ENCODE measurements at regions not wholly inside any gene's neighbourhood (a gene's known extent, or its start where the extent isn't known, plus 50 kb on each side); places are given as distances from the start of the nearest gene placed in this dataset.

GRCh38 chr2:81876624-81877023, 1572.1 kb upstream of the LRRTM1 start (continued):
- no peak for TF ChIP-seq TRIM25 (IDR thresholded peaks at IDR 0.05; ENCODE audit: borderline replicate concordance)
- no peak for TF ChIP-seq TFAP4 (CRISPR knock-in tag; IDR thresholded peaks at IDR 0.05; ENCODE audit: borderline replicate concordance)
- no peak for TF ChIP-seq PRPF4 (IDR thresholded peaks at IDR 0.05; ENCODE audit: insufficient read depth, low read depth, low read length, poor library complexity, severe bottlenecking)

- H3K4me2 ChIP-seq (ENCODE audit: insufficient read depth, low read length): no peak overlapping the region
- BruUV-seq (replicated peaks): no TSS peak
- no peaks in the 10 kb centered on the region for H3K27me3 ChIP-seq (ENCODE audit: control insufficient read depth in 2 of 2, insufficient read depth in 2 of 2, low read length in 2 of 2)
- no peak for DNase-seq (ENCODE audit: extremely low read depth in 1 of 4, low spot score in 3 of 4)
- no peaks in the 10 kb centered on the region for H4K20me1 ChIP-seq (replicated peaks; ENCODE audit: control insufficient read depth, insufficient read depth, low read length)
- POLR2A ChIA-PET: no interaction called here
- H3K4me1 ChIP-seq (replicated peaks in 1 of 2; ENCODE audit: control insufficient read depth in 2 of 2, insufficient read depth in 2 of 2, low read length in 2 of 2): no peaks in the 10 kb centered on the region
- intact Hi-C loops (cut with micrococcal nuclease) (no loop called here), in situ Hi-C loops (cut with MboI) (no loop called here)
- CTCF ChIA-PET (ENCODE audit: low intra/inter-chr PET ratio): no interaction called here
- no peak overlapping the region for H3K9ac ChIP-seq (ENCODE audit: insufficient read depth in 1 of 2, low read depth in 2 of 2, low read length in 2 of 2)
- H3K4me3 ChIP-seq: no peak overlapping the region
- H3K9me3 ChIP-seq (replicated peaks; ENCODE audit: control insufficient read depth, insufficient read depth, low read depth, low read length): no peaks in the 10 kb centered on the region
- no peak for FAIRE-seq
- H3K36me3 ChIP-seq (ENCODE audit: control insufficient read depth, insufficient read depth, low read length): no peaks in the 10 kb centered on the region
- no peaks in the 10 kb centered on the region for H3K79me2 ChIP-seq (ENCODE audit: control insufficient read depth, insufficient read depth, low read length)
- H3K27ac ChIP-seq (ENCODE audit: extremely low read depth, low read depth, low read length): no peak overlapping the region
- ATAC-seq: no peak
- no peak overlapping the region for H2AFZ ChIP-seq (ENCODE audit: low read depth, low read length)
- H3K9me1 ChIP-seq (ENCODE audit: control insufficient read depth, insufficient read depth, low read length): no peaks in the 10 kb centered on the region
- WGBS (ENCODE audit: insufficient coverage, low coverage, missing lambda C conversion rate): 0% methylated on average over 1 of the region's 1 CpG
- TF ChIP-seq ZNF609 (CRISPR knock-in tag; IDR thresholded peaks at IDR 0.05; ENCODE audit: borderline replicate concordance) (no peak), TAF9B (IDR thresholded peaks at IDR 0.05; ENCODE audit: partially characterized antibody) (no peak), ZNF408 (CRISPR knock-in tag; IDR thresholded peaks at IDR 0.05; ENCODE audit: low read depth) (no peak), ZNF583 (CRISPR knock-in tag; IDR thresholded peaks at IDR 0.05) (no peak), NFE2L1 (tag; IDR thresholded peaks at IDR 0.05; ENCODE audit: borderline replicate concordance, low read depth) (no peak), ZNF354B (CRISPR knock-in tag; IDR thresholded peaks at IDR 0.05) (no peak), KLF13 (tag; IDR thresholded peaks at IDR 0.05; ENCODE audit: borderline replicate concordance, low read depth) (no peak), BRD4 (IDR thresholded peaks at IDR 0.05) (no peak), ZBTB1 (CRISPR knock-in tag; IDR thresholded peaks at IDR 0.05; ENCODE audit: borderline replicate concordance, low read depth) (no peak), NFXL1 (CRISPR knock-in tag; IDR thresholded peaks at IDR 0.05) (no peak), ESRRB (CRISPR knock-in tag; IDR thresholded peaks at IDR 0.05; ENCODE audit: borderline replicate concordance) (no peak), HLTF (IDR thresholded peaks at IDR 0.05) (no peak), ZNF778 (CRISPR knock-in tag; IDR thresholded peaks at IDR 0.05) (no peak)
Measured at GRCh38 chr2:81872006-81872405, 1567.5 kb upstream of the LRRTM1 start.
